Uterus (tissue), 2 donors: ENCODE measurements at regions not wholly inside any gene's neighbourhood (a gene's known extent, or its start where the extent isn't known, plus 50 kb on each side); places are given as distances from the start of the nearest gene placed in this dataset.

Experiments used
- POLR2A ChIP-seq, 2 donors: fragments of 450-650 bp; IDR thresholded peaks; one replicate each; pipeline ENCODE4 v1.6.1; 2016; ENCODE audit warnings: antibody characterized with exemption in 2 of 2, mild to moderate bottlenecking in 1 of 2, moderate library complexity in 1 of 2
- TF ChIP-seq, protein P1 (sequence below), 4 experiments: fragments of 200-600 bp in 2 of 4; fragments of 450-650 bp in 2 of 4; sonication (generic) in 2 of 4; IDR thresholded peaks; one replicate each; pipeline ENCODE4 v1.5.1; 2016 to 2019; ENCODE audit warnings: antibody characterized with exemption in 4 of 4, mild to moderate bottlenecking in 2 of 4, moderate library complexity in 1 of 4

DNA sequence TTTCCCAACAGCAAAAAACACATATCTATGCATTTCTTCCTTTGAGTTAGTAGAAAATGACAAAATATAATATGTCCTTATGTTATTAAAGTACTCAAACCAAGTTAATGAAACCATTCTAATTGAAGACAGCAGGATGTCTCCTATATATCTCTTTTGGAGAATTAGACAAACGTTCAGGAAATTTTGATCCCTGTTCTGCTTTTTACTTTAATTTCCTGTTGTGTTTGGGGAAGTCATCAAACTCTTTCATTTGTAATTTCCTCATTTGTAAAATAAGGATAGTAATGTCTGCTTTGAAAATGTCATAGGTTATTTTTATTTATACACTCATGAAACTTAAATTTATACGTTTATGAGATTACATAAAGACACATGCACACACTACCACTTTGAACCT, 281.8 kb upstream of the ANO5 start:
- TF ChIP-seq, protein P1, sequence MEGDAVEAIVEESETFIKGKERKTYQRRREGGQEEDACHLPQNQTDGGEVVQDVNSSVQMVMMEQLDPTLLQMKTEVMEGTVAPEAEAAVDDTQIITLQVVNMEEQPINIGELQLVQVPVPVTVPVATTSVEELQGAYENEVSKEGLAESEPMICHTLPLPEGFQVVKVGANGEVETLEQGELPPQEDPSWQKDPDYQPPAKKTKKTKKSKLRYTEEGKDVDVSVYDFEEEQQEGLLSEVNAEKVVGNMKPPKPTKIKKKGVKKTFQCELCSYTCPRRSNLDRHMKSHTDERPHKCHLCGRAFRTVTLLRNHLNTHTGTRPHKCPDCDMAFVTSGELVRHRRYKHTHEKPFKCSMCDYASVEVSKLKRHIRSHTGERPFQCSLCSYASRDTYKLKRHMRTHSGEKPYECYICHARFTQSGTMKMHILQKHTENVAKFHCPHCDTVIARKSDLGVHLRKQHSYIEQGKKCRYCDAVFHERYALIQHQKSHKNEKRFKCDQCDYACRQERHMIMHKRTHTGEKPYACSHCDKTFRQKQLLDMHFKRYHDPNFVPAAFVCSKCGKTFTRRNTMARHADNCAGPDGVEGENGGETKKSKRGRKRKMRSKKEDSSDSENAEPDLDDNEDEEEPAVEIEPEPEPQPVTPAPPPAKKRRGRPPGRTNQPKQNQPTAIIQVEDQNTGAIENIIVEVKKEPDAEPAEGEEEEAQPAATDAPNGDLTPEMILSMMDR (IDR thresholded peaks at IDR 0.05), result no peak
- no peak for TF ChIP-seq POLR2A (IDR thresholded peaks at IDR 0.05)
